Sigmoid colon (tissue), 6 donors: ENCODE measurements at regions not wholly inside any gene's neighbourhood (a gene's known extent, or its start where the extent isn't known, plus 50 kb on each side); places are given as distances from the start of the nearest gene placed in this dataset.

ENCODE experiments used
- DNase-seq: peaks from one replicate; pipeline ENCODE4 v3.0.0-alpha.2; 2019
- H3K27ac ChIP-seq, 4 donors: fragments of 200-600 bp; sonication (generic); one replicate each; pipeline ENCODE4 v1.5.1; 2016 to 2019; ENCODE audit warnings: mild to moderate bottlenecking in 1 of 4
- H3K27me3 ChIP-seq, 3 donors: fragments of 200-600 bp; sonication (generic); one replicate each; pipeline ENCODE4 v1.5.1; 2019; ENCODE audit warnings: mild to moderate bottlenecking in 1 of 3
- H3K36me3 ChIP-seq, 4 donors: fragments of 200-600 bp; sonication (generic); one replicate each; pipeline ENCODE4 v1.5.1; 2016 to 2019
- H3K4me1 ChIP-seq, 4 donors: fragments of 200-600 bp; sonication (generic); one replicate each; pipeline ENCODE4 v1.5.1; 2017 to 2019
- H3K4me3 ChIP-seq, 4 donors: fragments of 200-600 bp; sonication (generic); one replicate each; pipeline ENCODE4 v1.5.1; 2017 to 2019; ENCODE audit warnings: mild to moderate bottlenecking in 2 of 4, moderate library complexity in 1 of 4
- H3K9me3 ChIP-seq, 4 donors: fragments of 200-600 bp in 3 of 4; sonication (generic) in 3 of 4; one replicate each; pipeline versions ENCODE4 v1.5.1 to v1.6.1; 2013 to 2019
- CTCF ChIP-seq, 4 experiments: fragments of 450-650 bp in 3 of 4; fragments of 200-600 bp in 1 of 4; IDR thresholded peaks; one replicate each; pipeline ENCODE4 v1.5.1; 2016 to 2019; ENCODE audit warnings: antibody characterized with exemption in 4 of 4, mild to moderate bottlenecking in 3 of 4, moderate library complexity in 2 of 4
- EP300 ChIP-seq, 4 donors: sonication (generic); formaldehyde crosslinking; IDR thresholded peaks; one replicate each; pipeline ENCODE4 v1.6.1; 2017; ENCODE audit warnings: antibody characterized with exemption in 4 of 4
- POLR2A ChIP-seq, 2 donors: fragments of 450-650 bp; IDR thresholded peaks; one replicate each; pipeline ENCODE4 v1.6.1; 2016; ENCODE audit warnings: antibody characterized with exemption in 2 of 2, mild to moderate bottlenecking in 2 of 2, moderate library complexity in 2 of 2
- POLR2AphosphoS5 ChIP-seq, 4 donors: sonication (generic); formaldehyde crosslinking; IDR thresholded peaks; one replicate each; pipeline ENCODE4 v1.6.1; 2017; ENCODE audit warnings: antibody characterized with exemption in 4 of 4
- WGBS, 2 donors: extraction: QIAGEN DNeasy Blood & Tissue Kit; methylation state at CpG; one replicate each; pipeline ENCODE4 v1.1.7; 2013; 5-methylcytosine and 5-hydroxymethylcytosine counted together
- intact Hi-C: fragments of 100-400 bp; cut with DNase I; formaldehyde crosslinking; loops from one replicate; pipeline ENCODE4 v1.15.1; 2023
- donor health status: healthy with polysubstance abuse.
- donor health status: healthy.

GRCh38 chr3:73683706-73684105 is 59.0 kb upstream of the PDZRN3 start:
- Histone ChIP-seq H3K4me1 (peaks cover 0 to 18% (median 14%) of the 10 kb centered on the region in 4 donors), H3K4me3 (no peak overlapping the region), H3K27ac (no peak overlapping the region), H3K36me3 (no peaks in the 10 kb centered on the region), H3K9me3 (no peaks in the 10 kb centered on the region), H3K27me3 (no peaks in the 10 kb centered on the region)
- intact Hi-C loops: no loop called here
- WGBS, 2 donors: 89 to 90% methylated on average over 5 of the region's 5 CpGs
- no peak for DNase-seq
- TF ChIP-seq POLR2AphosphoS5 (IDR thresholded peaks at IDR 0.05) (no peak), POLR2A (IDR thresholded peaks at IDR 0.05) (no peak), EP300 (IDR thresholded peaks at IDR 0.05) (no peak), CTCF (IDR thresholded peaks at IDR 0.05) (no peak)

- DNase-seq: no peak
- Histone ChIP-seq H3K4me1 (peaks cover 0 to 6% (median under 1%) of the 10 kb centered on the region in 4 donors), H3K27ac (no peak overlapping the region), H3K4me3 (no peak overlapping the region), H3K9me3 (no peaks in the 10 kb centered on the region), H3K36me3 (no peaks in the 10 kb centered on the region), H3K27me3 (no peaks in the 10 kb centered on the region)
- 76 to 84% methylated on average over 6 of the region's 6 CpGs for WGBS, 2 donors
- TF ChIP-seq POLR2A (IDR thresholded peaks at IDR 0.05): no peak
- TF ChIP-seq CTCF (IDR thresholded peaks at IDR 0.05): no peak
- no peak for TF ChIP-seq POLR2AphosphoS5 (IDR thresholded peaks at IDR 0.05)
- TF ChIP-seq EP300 (IDR thresholded peaks at IDR 0.05): no peak
- intact Hi-C loops: no loop called here
These were observed 56.9 kb upstream of the PDZRN3 start for GRCh38 chr3:73681610-73682009.

DNA sequence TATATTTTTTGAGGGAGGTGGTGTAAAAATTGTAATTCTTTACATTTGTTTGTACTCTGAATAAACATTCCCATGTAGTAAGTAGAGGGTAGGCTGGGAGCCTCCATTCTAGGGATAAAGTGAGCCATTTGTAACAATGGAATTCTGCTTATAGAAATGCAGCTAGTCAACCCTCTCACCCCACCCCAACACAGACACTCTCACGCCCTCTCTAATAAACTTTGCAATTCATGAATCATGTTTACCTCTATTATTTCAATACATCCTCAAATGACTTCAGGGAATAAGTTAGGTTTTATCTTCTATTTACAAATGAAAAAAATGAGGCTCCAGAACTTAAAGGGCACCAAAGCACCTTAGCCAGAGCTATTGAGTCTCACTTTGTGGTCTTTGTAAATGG is 56.5 kb upstream of the PDZRN3 start:
- H3K36me3 ChIP-seq: no peaks in the 10 kb centered on the region
- H3K4me3 ChIP-seq: no peak overlapping the region
- H3K27me3 ChIP-seq: no peaks in the 10 kb centered on the region
- no peak for DNase-seq
- WGBS, 2 donors: 56 to 69% methylated on average over 1 of the region's 1 CpG
- intact Hi-C loops: no loop called here
- peaks cover 0 to 2% (median 0%) of the 10 kb centered on the region in 4 donors for H3K4me1 ChIP-seq
- TF ChIP-seq POLR2AphosphoS5 (IDR thresholded peaks at IDR 0.05) (no peak), POLR2A (IDR thresholded peaks at IDR 0.05) (no peak), CTCF (IDR thresholded peaks at IDR 0.05) (no peak)
- no peaks in the 10 kb centered on the region for H3K9me3 ChIP-seq
- H3K27ac ChIP-seq: no peak overlapping the region

DNA sequence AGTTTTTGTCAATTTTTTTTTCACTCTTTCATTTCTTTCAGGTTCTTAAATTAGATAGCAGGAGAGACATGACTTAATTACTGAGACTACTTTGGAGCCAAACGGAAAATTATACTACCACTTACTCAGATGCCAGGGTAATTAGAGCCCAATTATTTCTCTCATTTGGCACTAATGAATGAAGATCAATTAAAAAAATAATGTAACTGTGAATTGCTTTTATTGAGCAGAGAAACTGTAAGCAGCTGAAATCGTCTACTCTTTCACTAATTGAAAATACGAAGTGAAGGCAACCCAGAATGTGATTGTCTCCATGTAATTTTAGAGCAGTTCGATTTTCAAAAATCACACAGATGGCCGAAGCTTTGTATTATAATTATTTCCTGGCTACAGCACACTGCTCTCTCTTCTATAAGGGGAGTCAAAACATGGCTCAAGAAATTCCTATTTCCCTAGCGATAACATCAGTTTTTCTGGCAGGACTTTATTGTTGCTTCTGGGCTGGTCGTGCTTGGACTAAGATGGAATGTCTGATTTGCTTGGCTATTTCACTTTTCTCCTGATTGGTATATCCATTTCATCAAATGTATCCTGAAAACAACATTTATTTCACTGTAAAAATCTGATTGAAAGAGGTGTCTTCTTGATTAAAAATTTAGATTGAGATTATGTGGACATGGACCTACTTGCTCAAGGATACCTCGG is 55.8 kb upstream of the PDZRN3 start:
- intact Hi-C loops: no loop called here
- H3K4me3 ChIP-seq: no peak overlapping the region
- no peaks in the 10 kb centered on the region for H3K4me1 ChIP-seq

More for the DNA sequence above, 55.8 kb upstream of the PDZRN3 start:
- TF ChIP-seq CTCF (IDR thresholded peaks at IDR 0.05): no peak
- TF ChIP-seq POLR2AphosphoS5 (IDR thresholded peaks at IDR 0.05): no peak
- no peak for TF ChIP-seq POLR2A (IDR thresholded peaks at IDR 0.05)
- TF ChIP-seq EP300 (IDR thresholded peaks at IDR 0.05): no peak
- no peak for DNase-seq
- no peaks in the 10 kb centered on the region for H3K36me3 ChIP-seq
- 82 to 90% methylated on average over 8 of the region's 8 CpGs for whole genome bisulfite sequencing, 2 donors
- H3K27ac ChIP-seq: no peak overlapping the region
- no peaks in the 10 kb centered on the region for H3K9me3 ChIP-seq
- H3K27me3 ChIP-seq: no peaks in the 10 kb centered on the region
